HG03432 (cell line): ENCODE measurements at regions not wholly inside any gene's neighbourhood (a gene's known extent, or its start where the extent isn't known, plus 50 kb on each side); places are given as distances from the start of the nearest gene placed in this dataset.

Experiments used
- ATAC-seq: cut with Tn5 transposase; IDR thresholded peaks from one replicate; pipeline ENCODE4 v1.9.1; 2021; ENCODE audit warnings: mild to moderate bottlenecking, moderate library complexity; ENCODE audit not compliant: unreplicated experiment

GRCh38 chr10:113434950-113435349 is 117.9 kb upstream of the HABP2 start:
- no peak for ATAC-seq

- no peak for ATAC-seq
Observed at GRCh38 chr10:113435881-113436280, 117.0 kb upstream of the HABP2 start.

DNA sequence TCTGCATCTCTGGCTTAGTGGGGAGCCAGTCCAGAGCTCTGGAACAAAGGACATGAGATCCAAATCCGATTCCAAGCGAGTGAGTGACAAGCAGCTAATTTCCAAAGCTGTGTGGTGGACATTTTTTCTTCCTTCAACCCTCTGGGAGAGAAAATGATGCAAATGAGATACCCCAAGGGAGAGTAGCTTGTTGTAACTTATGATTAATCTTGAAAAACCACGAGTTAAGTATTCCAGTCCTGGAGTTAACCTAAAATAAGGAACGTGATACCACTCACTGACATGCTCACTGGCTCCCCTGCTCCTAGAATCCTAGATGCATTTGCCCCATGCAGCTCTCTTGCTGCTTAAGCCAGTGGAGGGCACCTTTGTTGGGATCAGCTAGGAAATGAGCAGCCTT is 116.0 kb upstream of the HABP2 start:
- no peak for ATAC-seq

DNA sequence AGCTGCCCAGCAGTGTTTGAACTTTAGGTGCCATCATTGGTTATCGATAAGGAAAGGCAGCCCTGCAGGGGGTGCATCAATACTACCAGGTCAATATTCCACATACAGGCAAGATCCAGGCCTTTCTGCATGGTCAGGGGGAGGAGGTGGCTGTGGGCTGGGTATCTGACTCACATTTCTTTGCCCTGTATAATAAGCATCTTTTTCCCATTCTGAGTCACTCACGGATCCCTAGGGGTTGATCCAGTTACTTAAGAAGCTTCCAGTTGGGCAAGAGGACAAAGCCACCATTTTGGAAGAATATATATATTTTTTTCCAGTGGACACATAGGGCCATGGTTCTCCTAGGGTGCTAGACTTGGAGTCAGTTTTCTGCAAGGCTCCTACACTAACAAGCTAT is 114.2 kb upstream of the HABP2 start:
- ATAC-seq, result no peak

DNA sequence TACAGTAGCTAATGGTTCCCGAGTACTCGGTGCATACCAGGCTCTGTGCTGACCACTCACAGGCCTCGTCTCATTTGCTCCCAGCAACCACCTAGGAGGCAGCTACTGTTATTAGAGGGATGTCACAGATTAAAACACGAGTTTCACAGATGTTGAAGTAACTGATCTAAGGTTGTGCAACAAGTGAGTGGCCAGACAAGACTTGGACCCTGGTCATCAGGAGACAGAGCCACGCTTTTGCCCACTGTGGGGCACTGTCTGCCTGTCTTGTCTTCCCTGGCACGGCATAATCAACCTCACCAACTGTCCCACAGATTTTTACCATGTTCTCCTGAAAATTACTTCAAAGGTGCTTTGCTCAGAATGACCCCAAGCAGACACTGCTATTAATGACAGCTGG is 111.6 kb upstream of the HABP2 start:
- ATAC-seq, result no peak

DNA sequence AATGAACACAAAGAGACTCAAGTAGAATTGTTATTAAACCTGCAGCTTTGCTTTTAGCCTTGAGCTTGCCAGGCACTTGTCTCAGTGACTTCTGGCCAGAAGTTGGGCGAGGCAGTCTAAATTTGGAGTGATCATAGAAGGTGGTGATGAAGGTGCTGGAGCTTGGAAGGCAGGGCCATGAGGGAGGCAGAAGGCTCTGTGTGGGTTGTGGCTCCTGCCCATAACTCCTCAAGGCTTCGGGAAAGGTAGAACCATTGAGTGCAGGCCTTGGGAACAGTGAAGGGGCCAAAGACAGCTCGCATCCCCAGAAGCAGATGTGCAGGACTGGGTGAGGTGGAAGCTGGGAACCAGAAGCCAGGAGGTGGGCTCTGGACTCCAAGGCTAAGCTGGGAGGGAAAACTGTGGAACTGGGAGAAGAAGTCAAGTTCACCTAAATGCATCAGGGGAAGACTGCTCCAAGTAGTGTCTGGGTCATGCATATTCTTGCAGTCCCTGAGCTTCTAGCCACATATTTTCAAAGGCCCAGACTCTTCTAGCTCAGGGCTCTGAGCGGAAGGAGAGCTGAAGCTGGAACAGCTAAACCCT is 111.1 kb upstream of the HABP2 start:
- no peak for ATAC-seq

GRCh38 chr10:113442336-113442735 is 110.5 kb upstream of the HABP2 start:
- no peak for ATAC-seq

- no peak for ATAC-seq
Observed at GRCh38 chr10:113443141-113443925, 109.5 kb upstream of the HABP2 start.

GRCh38 chr10:113444766-113445365 is 108.0 kb upstream of the HABP2 start:
- no peak for ATAC-seq

DNA sequence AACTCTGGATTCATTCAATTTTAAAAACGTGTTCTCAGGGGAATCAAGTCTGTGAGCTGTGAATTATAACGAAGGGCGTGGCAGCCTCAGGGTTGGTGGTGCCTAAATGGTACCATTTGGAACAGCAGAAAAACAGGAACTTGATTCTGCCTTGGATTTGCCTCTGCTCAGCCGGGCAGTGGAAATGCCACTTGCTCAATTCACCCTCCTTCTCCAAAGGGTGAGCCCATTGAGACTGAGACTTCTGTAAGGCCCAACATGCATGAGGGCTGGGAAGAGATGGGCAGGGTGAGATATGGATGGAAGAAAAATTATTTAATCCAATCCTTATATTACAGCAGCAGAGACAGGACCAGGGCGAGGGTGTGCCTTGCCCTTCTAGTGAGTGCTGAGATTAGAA is 107.1 kb upstream of the HABP2 start:
- no peak for ATAC-seq

GRCh38 chr10:113446739-113447138 is 106.1 kb upstream of the HABP2 start:
- ATAC-seq, result no peak

DNA sequence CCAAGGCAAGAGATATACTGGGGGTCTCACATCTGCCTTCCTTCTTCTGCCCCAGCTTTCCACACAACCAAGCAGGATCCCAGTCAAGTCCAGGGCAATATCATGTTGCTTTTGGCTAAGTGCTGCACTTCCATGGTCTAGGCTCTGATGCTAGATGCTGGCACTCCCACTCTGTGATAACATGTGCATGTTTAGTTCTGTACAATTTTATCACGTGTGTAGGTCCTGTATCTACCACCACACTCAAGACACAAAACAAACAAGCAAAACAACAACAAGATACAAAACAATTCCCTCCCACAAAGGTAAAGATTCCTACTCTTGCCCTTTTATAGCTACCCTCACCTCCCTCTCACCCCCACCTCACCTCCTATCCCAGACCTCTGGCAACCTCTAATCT is 105.6 kb upstream of the HABP2 start:
- ATAC-seq, result no peak

GRCh38 chr10:113449006-113449695 is 103.7 kb upstream of the HABP2 start:
- ATAC-seq, result no peak

DNA sequence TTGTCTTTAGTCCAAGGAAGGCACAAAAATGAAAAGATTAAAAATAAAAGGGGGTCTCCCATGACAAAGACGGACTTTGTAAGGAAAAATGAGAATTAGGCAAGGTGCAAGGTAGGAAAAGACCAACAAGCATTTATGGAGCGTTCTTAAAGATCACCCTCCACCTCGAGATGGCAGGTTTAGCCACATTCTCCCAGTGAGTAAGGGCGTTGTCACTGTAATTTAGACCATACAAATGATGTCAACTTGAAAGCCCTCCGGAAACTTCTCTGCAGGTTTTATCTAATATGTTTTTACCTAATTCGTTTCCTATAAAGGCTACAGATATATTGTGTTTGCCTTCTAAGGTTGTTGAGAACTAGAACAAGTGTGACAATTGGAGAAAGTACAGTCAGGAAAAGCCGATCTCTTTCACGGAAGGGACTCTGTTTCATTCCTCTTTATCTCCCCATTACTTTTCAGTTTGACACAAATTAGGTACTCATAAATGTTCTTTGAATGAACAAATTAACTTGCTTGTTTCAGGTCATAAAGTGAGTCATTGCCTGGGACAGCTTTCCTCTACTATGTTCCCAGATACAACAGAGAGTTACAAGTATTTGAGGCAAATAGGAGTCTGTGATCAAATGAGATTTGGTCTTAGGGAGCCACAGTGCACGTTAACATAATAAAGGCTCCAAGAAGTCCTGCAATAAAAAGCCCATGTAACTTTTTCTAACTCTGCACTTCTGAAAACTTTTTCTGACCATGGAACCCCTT is 102.6 kb upstream of the HABP2 start:
- no peak for ATAC-seq

- no peak for ATAC-seq
Observed at GRCh38 chr10:113450906-113451305, 101.9 kb upstream of the HABP2 start.

DNA sequence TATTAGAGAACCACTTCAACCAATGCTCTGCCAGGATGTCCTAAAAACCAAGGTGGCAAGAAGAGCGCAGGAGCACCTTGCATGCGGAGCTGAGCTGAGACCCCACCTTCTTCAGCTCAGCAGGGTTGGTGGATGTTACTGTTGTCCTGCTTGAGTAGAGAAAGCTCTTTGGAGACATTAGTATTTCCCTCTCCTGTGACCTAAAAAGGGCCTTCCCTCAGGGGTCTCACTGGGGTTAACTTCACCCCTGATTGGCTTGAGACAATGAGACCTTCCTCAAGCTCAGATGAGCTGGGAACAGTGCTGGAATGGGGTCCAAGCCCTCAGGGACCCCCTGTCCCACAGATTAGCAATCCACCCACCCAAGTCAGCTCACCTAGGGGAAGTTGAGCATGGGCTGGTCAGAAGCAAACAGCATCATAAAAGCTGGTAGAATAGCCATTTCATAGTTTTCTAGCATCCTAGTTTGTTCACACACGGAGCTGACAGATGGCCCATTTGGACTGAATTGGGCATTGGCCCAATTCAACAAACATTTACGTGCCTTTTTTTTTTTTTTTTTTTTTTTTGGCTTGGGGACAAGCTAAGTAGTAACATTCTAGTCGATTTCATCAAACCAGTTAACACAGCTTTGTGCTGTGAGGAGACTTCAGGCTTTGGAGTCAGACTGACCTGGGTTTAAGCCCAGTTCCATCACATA is 100.6 kb upstream of the HABP2 start:
- ATAC-seq, result no peak

DNA sequence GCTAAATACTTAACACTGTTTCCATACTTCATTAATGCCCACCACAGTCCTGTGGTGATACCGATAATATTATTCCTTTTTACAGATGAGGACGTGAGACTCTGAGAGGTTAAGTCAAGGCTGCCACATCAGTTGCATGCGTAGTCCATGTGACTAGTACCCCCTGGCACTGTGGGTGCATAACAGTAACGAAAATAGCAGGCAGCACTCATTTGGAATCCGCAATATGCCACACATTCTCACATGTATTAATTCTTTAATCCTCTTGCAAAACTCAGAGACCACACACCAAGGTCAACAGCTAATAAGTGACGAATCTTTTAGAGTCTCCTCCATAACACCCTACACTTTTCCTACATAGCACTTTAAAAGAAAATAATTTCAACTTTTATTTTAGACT is 99.5 kb upstream of the HABP2 start:
- no peak for ATAC-seq

DNA sequence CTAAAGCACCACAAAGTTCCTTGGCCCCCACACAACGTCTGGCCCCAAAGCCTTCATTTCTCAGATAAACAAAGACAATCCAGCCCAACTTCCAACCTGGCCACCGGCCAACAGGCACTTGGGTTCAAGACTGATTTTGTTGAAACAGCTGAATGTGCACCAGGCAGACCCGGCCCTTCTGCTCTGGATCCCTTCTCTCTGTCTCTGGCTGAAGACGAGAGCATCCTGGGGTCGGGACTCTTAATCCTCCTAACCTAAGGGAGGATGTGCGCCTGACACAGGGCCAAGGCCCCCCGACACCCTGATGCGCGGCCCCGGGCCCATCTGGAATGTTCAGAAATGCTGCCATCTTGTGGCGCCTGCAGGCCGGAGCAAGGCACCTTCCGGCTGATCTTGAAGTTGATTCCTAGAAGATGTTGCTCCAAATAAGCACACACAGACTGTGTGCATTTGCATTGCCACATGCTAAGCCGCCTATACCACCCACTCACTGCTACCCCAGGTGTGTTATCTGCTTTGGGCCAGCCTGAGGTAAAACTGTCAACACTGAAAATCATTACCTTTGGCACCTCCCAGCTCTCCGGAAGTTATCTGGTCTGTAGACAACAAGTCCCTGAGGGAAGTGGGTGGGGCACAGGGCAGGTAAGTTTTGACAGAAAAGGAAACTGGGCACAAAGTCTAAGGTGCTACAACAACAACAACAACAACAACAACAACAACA is 98.4 kb upstream of the HABP2 start:
- ATAC-seq, result no peak

DNA sequence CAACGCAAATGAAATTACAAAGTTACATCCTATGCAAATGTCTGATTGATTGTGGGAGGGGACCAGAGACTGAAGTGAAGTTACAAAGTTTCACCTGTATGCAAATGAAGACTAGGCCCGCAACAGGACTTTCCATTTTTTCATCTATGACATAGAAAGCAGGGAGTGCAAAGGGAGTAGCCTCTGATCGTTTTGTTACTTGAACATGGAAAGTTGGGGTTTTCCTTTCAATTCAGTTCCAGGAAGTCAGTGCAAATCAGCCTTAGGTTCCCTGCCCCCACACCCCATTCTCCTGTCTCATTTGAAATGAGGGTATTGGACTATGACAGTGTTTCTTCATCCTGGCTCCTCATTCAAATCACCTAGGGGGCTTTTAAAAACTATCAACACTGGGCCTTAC is 96.9 kb upstream of the HABP2 start:
- ATAC-seq, result no peak

DNA sequence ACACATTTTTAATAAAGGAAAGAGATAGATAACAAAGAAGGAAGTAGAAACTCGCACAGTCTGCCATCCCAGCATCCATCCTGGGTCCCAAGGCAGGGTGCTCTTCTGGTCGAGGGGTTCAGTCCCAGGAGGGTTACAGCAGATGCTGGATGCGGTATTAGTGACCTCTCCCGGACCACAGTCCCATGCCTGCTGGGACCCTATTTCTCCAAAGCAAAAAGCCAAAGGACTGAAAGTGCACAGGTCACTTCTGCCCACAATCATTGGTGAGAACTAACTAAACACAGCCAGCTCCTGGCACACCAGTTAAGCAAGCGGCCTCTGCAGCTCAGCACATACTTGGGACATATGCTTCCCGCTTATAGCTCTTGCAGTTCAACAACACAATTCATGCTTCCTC is 96.1 kb upstream of the HABP2 start:
- no peak for ATAC-seq
